ENCODE measurements at regions not wholly inside any gene's neighbourhood (a gene's known extent, or its start where the extent isn't known, plus 50 kb on each side); places are given as distances from the start of the nearest gene placed in this dataset.
A peak's percentile ranks its signal among the peaks of the same experiment; 100 is the strongest.
"Not testable (repeated sequence)": the region's sequence is repeated elsewhere in the genome, so short reads cannot be mapped to it uniquely, and the experiment has no call there.

DNA sequence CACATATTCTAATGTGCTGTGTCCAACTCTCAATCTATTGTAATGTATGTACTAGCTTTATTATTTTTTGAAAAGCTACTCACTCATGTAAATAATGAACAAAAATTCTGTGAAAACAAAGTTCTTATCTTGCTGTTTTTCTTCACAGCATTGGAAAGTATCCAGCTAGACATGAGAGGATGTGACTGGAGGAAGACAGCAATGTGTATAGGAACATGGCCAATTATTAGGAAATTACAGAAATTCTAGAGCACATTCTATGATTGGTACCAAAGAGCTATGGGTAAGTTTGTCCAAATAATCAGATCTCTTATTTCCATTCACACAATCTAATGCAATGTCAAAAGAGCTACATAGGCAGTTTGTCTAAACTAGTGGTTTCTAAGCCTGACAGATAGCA is 1100.2 kb downstream of the FSCB start:
- no peak for TF ChIP-seq Cebpa-rat (IDR thresholded peaks at IDR 0.05)
- Histone ChIP-seq H3K27ac (no peak overlapping the region), H3K4me3 (no peak overlapping the region), H3K9ac (no peak overlapping the region), H4K20me1 (no peaks in the 10 kb centered on the region), H3K27me3 (no peaks in the 10 kb centered on the region), H3K4me1 (no peaks in the 10 kb centered on the region), H3K4me2 (no peak overlapping the region), H3K9me3 (replicated peaks in 1 of 11) (0 out of 22 replicates have a peak, but pooled peaks cover 0 to 2% (median 0%) of the 10 kb centered on the region in 11 experiments), H3K36me3 (no peaks in the 10 kb centered on the region)

GRCh38 chr14:43399289-43399688 is 1107.8 kb downstream of the FSCB start:
- H3K36me3 ChIP-seq, result no peaks in the 10 kb centered on the region
- H3K27me3 ChIP-seq, result no peaks in the 10 kb centered on the region
- no peak for TF ChIP-seq Cebpa-rat (IDR thresholded peaks at IDR 0.05)
- no peaks in the 10 kb centered on the region for H3K4me1 ChIP-seq
- H4K20me1 ChIP-seq, result no peaks in the 10 kb centered on the region
- H3K27ac ChIP-seq, result no peak overlapping the region
- no peak overlapping the region for H3K4me2 ChIP-seq
- no peaks in the 10 kb centered on the region for H3K9me3 ChIP-seq (replicated peaks in 1 of 11)
- H3K4me3 ChIP-seq, result no peak overlapping the region
- no peak overlapping the region for H3K9ac ChIP-seq

DNA sequence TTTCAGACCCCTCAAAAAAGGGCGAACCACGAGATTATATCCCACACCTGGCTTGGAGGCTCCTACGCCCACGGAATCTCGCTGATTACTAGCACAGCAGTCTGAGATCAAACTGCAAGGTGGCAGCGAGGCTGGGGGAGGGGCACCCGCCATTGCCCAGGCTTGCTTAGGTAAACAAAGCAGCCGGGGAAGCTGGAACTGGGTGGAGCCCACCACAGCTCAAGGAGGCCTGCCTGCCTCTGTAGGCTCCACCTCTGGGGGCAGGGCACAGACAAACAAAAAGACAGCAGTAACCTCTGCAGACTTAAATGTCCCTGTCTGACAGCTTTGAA is 1136.6 kb downstream of the FSCB start:
- H3K4me2 ChIP-seq; H3K9ac ChIP-seq; H3K4me1 ChIP-seq; H3K36me3 ChIP-seq; H3K27ac ChIP-seq; H3K27me3 ChIP-seq; H3K4me3 ChIP-seq; H4K20me1 ChIP-seq; H3K9me3 ChIP-seq (replicated peaks in 1 of 11): not testable (repeated sequence)

GRCh38 chr14:43369710-43370564 is 1137.1 kb downstream of the FSCB start:
- H3K4me2 ChIP-seq, result no peak overlapping the region
- H3K4me1 ChIP-seq, result no peaks in the 10 kb centered on the region
- no peak overlapping the region for H3K4me3 ChIP-seq

DNA sequence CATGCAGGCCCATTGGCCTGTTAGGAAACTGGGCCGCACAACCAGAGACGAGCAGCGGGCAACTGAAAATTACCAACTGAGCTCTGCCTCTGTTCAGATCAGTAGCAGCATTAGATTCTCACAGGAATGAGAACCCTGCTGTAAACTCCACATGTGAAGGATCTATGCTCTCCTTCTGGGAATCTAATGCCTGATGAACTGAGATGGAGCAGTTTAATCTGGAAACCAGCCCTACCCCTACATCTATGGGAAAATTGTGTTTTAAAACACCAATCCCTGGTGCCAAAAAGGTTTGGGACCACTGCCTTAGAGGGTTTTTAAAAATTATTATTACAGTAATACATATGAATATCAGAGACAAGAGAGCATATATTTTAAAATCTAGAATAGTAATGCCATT is 1144.5 kb downstream of the FSCB start:
- 0 out of 22 replicates have a peak, but pooled peaks cover 0 to 8% (median 0%) of the 10 kb centered on the region in 11 experiments for H3K9me3 ChIP-seq (replicated peaks in 1 of 11)
- no peaks in the 10 kb centered on the region for H3K27me3 ChIP-seq
- no peaks in the 10 kb centered on the region for H3K4me1 ChIP-seq
- H3K27ac ChIP-seq, result no peak overlapping the region
- H3K9ac ChIP-seq, result no peak overlapping the region
- H3K36me3 ChIP-seq, result no peaks in the 10 kb centered on the region
- H3K4me2 ChIP-seq, result no peak overlapping the region
- H3K4me3 ChIP-seq, result no peak overlapping the region
- H4K20me1 ChIP-seq, result no peaks in the 10 kb centered on the region
- TF ChIP-seq Cebpa-rat (IDR thresholded peaks at IDR 0.05), result no peak

More at GRCh38 chr14:43369710-43370564, 1137.1 kb downstream of the FSCB start:
- H4K20me1 ChIP-seq, result no peaks in the 10 kb centered on the region
- H3K27ac ChIP-seq, result no peak overlapping the region
- H3K27me3 ChIP-seq, result no peaks in the 10 kb centered on the region
- TF ChIP-seq Cebpa-rat (IDR thresholded peaks at IDR 0.05), result peak in 2 of 11 experiments; percentile 20 to 34; a peak in 1 of 22 replicates
- H3K9ac ChIP-seq, result no peak overlapping the region
- H3K36me3 ChIP-seq, result no peaks in the 10 kb centered on the region
- H3K9me3 ChIP-seq (replicated peaks in 1 of 11), result peaks cover 0 to 7% (median 0%) of the 10 kb centered on the region in 11 experiments; a peak in 2 of 22 replicates

DNA sequence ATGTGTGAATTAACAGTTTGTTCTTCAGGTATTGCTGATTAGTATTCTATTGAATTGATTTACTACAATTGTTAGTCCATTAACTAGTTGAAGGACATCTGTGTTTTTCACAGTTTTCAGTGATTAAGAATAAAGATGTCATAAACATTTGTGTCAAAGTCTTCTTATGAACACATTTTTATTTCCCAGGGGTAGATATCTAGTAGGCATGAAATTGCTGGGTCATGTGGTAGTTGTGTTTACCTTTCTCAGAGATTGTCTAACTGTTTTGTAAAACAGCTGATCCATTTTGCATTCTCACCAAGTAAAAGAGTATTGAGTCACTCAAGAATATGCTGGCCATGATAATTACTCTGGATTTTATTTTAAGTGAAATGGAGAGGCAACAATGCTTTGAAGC is 1145.3 kb downstream of the FSCB start:
- H3K9ac ChIP-seq, result no peak overlapping the region
- no peaks in the 10 kb centered on the region for H3K36me3 ChIP-seq
- no peaks in the 10 kb centered on the region for H3K27me3 ChIP-seq
- no peak overlapping the region for H3K4me2 ChIP-seq
- H4K20me1 ChIP-seq, result no peaks in the 10 kb centered on the region
- 0 out of 22 replicates have a peak, but pooled peaks cover 0 to 8% (median 0%) of the 10 kb centered on the region in 11 experiments for H3K9me3 ChIP-seq (replicated peaks in 1 of 11)
- TF ChIP-seq Cebpa-rat (IDR thresholded peaks at IDR 0.05), result no peak
- H3K27ac ChIP-seq, result no peak overlapping the region
- H3K4me1 ChIP-seq, result no peaks in the 10 kb centered on the region
- H3K4me3 ChIP-seq, result no peak overlapping the region

DNA sequence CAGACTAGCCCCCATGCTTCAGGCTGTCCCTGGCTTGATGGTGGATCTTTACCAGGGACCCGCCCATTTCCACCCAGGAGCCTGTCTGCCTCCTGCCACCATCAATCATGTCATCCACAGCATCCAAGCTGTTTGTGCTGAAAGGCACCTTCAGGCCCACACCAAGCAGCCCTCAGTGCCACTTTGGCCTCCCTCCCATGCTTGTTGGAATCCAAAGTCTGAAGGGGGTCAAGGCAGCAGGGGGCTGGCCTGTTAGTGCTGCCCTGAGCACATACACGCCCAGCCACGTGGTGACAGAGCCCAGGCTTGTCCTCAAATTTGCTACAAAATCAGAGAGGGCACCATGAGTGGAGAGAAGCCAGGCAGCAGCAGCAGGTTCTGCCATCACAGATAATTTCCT is 1146.8 kb downstream of the FSCB start:
- TF ChIP-seq Cebpa-rat (IDR thresholded peaks at IDR 0.05), result no peak

GRCh38 chr14:43359317-43359716 is 1147.8 kb downstream of the FSCB start:
- H3K36me3 ChIP-seq, result no peaks in the 10 kb centered on the region
- H3K9me3 ChIP-seq (replicated peaks in 1 of 11), result 0 out of 22 replicates have a peak, but pooled peaks cover 0 to 8% (median 0%) of the 10 kb centered on the region in 11 experiments
- no peaks in the 10 kb centered on the region for H4K20me1 ChIP-seq
- no peak overlapping the region for H3K4me2 ChIP-seq
- H3K27ac ChIP-seq, result no peak overlapping the region
- H3K4me3 ChIP-seq, result no peak overlapping the region
- no peak overlapping the region for H3K9ac ChIP-seq
- H3K4me1 ChIP-seq, result no peaks in the 10 kb centered on the region
- TF ChIP-seq Cebpa-rat (IDR thresholded peaks at IDR 0.05), result no peak
- H3K27me3 ChIP-seq, result no peaks in the 10 kb centered on the region

More for the DNA sequence above, 1146.8 kb downstream of the FSCB start:
- H4K20me1 ChIP-seq, result no peaks in the 10 kb centered on the region
- no peaks in the 10 kb centered on the region for H3K27me3 ChIP-seq
- H3K9me3 ChIP-seq (replicated peaks in 1 of 11), result 0 out of 22 replicates have a peak, but pooled peaks cover 0 to 8% (median 0%) of the 10 kb centered on the region in 11 experiments
- H3K36me3 ChIP-seq, result no peaks in the 10 kb centered on the region
- H3K4me3 ChIP-seq, result no peak overlapping the region
- no peak overlapping the region for H3K4me2 ChIP-seq
- no peak overlapping the region for H3K27ac ChIP-seq
- no peaks in the 10 kb centered on the region for H3K4me1 ChIP-seq
- H3K9ac ChIP-seq, result no peak overlapping the region

DNA sequence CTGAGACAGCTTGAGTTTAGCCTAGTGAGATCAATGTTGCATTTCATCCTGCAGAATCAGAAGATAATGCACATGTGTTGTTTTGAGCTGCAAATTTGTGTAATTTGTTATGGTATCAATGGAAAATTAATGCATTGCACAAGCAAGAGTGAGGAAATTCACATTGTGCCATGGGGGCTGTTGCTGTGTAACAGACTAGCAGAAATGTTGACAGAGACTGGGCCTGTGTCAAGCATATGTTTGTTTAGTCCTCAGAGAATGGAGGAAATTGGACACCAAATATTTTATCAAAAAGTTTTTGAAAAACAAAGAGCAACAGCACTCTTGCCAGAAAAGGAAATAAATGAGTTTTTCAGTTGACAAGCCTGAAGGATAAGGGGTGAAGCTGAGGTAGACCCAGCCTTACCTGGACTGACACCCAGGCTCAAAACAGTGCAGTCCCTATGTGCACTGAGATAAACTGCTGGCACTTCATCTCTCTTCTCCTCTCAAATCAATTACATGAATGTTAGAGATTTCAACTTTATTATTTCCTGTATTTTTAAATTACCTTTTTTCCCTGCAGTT is 1150.0 kb downstream of the FSCB start:
- Histone ChIP-seq H3K4me1 (no peaks in the 10 kb centered on the region), H3K27ac (no peak overlapping the region), H3K9ac (no peak overlapping the region), H4K20me1 (no peaks in the 10 kb centered on the region), H3K9me3 (replicated peaks in 1 of 11) (0 out of 22 replicates have a peak, but pooled peaks cover 0 to 8% (median 0%) of the 10 kb centered on the region in 11 experiments), H3K4me3 (no peak overlapping the region), H3K27me3 (no peaks in the 10 kb centered on the region), H3K36me3 (no peaks in the 10 kb centered on the region), H3K4me2 (no peak overlapping the region)
- no peak for TF ChIP-seq Cebpa-rat (IDR thresholded peaks at IDR 0.05)

GRCh38 chr14:43356382-43356781 is 1150.7 kb downstream of the FSCB start:
- H3K9me3 ChIP-seq (replicated peaks in 1 of 11), result 0 out of 22 replicates have a peak, but pooled peaks cover 0 to 8% (median 0%) of the 10 kb centered on the region in 11 experiments
- no peaks in the 10 kb centered on the region for H4K20me1 ChIP-seq
- H3K4me2 ChIP-seq, result no peak overlapping the region
- no peaks in the 10 kb centered on the region for H3K36me3 ChIP-seq
- H3K27me3 ChIP-seq, result no peaks in the 10 kb centered on the region
- no peak for TF ChIP-seq Cebpa-rat (IDR thresholded peaks at IDR 0.05)
- H3K9ac ChIP-seq, result no peak overlapping the region
- no peak overlapping the region for H3K27ac ChIP-seq
- no peaks in the 10 kb centered on the region for H3K4me1 ChIP-seq
- no peak overlapping the region for H3K4me3 ChIP-seq
